ENCODE measurements at regions not wholly inside any gene's neighbourhood (a gene's known extent, or its start where the extent isn't known, plus 50 kb on each side); places are given as distances from the start of the nearest gene placed in this dataset.

GRCh38 chr5:81879936-81880335, 91.9 kb upstream of the ATG10 start:
- Histone ChIP-seq H4K20me1 (replicated peaks; ENCODE audit: insufficient read depth) (no peaks in the 10 kb centered on the region), H3K36me3 (ENCODE audit: insufficient read depth) (no peaks in the 10 kb centered on the region), H3K4me1 (ENCODE audit: insufficient read depth) (no peaks in the 10 kb centered on the region), H2AFZ (no peak overlapping the region), H3K27ac (ENCODE audit: low read depth) (no peak overlapping the region), H3K27me3 (ENCODE audit: insufficient read depth) (no peaks in the 10 kb centered on the region), H3K4me2 (no peak overlapping the region), H3F3A (replicated peaks; ENCODE audit: low read depth) (no peaks in the 10 kb centered on the region), H3K79me2 (replicated peaks; ENCODE audit: insufficient read depth) (no peaks in the 10 kb centered on the region), H3K9me2 (ENCODE audit: insufficient read depth) (no peaks in the 10 kb centered on the region), H3K4me3 (no peak overlapping the region)
- H3K27ac Mint-ChIP-seq = no peak overlapping the region
- no peak for ATAC-seq
- no peak for DNase-seq (ENCODE audit: low spot score)
- H3K9me3 Mint-ChIP-seq = no peaks in the 10 kb centered on the region
- H3K4me3 Mint-ChIP-seq = no peak overlapping the region
- H3K27me3 Mint-ChIP-seq (ENCODE audit: insufficient read depth, low read depth, poor library complexity) = no peaks in the 10 kb centered on the region
- peaks cover 11% of the 10 kb centered on the region for H3K4me1 Mint-ChIP-seq
- H3K36me3 Mint-ChIP-seq (ENCODE audit: low read depth) = no peaks in the 10 kb centered on the region
- TF ChIP-seq ZNF462 (CRISPR knock-in tag; IDR thresholded peaks at IDR 0.05) (no peak), NANOG (IDR thresholded peaks at IDR 0.05; ENCODE audit: borderline replicate concordance) (no peak), EZH2phosphoT487 (IDR thresholded peaks at IDR 0.05; ENCODE audit: unreplicated experiment) (no peak), ZNF114 (CRISPR knock-in tag; IDR thresholded peaks at IDR 0.05) (no peak), POLR2AphosphoS5 (IDR thresholded peaks at IDR 0.05; ENCODE audit: low read depth) (no peak), CTCF (conservative IDR thresholded peaks at IDR 0.05; ENCODE audit: low read depth in 2 of 2) (no peak), EZH2 (IDR thresholded peaks at IDR 0.05; ENCODE audit: low read depth, unreplicated experiment) (no peak), ETS1 (IDR thresholded peaks at IDR 0.05) (no peak), REST (IDR thresholded peaks at IDR 0.05; ENCODE audit: unreplicated experiment) (no peak), CREB1 (CRISPR knock-in tag; IDR thresholded peaks at IDR 0.05; ENCODE audit: low read depth) (no peak), ZNF331 (CRISPR knock-in tag; IDR thresholded peaks at IDR 0.05; ENCODE audit: low read depth) (no peak), JUNB (IDR thresholded peaks at IDR 0.05; ENCODE audit: unreplicated experiment) (no peak), STAT1 (IDR thresholded peaks at IDR 0.05; ENCODE audit: unreplicated experiment) (no peak)

All from GM23338 (cell line).